IMR-90 (cell line): ENCODE measurements at regions not wholly inside any gene's neighbourhood (a gene's known extent, or its start where the extent isn't known, plus 50 kb on each side); places are given as distances from the start of the nearest gene placed in this dataset.

Experiments
- CTCF ChIP-seq: conservative IDR thresholded peaks from 2 replicates; pipeline ENCODE4 v1.5.1; 2012; ENCODE audit warnings: mild to moderate bottlenecking, low read depth, low read length, improper control_type of control experiment
- POLR2A ChIP-seq: IDR thresholded peaks from 2 replicates; pipeline ENCODE4 v1.6.1; 2012; ENCODE audit warnings: mild to moderate bottlenecking, low read depth, low read length

GRCh38 chr12:125341422-125341821 is 276.2 kb downstream of the AACS start:
- TF ChIP-seq POLR2A (no peak), CTCF (no peak)
